ENCODE measurements at regions not wholly inside any gene's neighbourhood (a gene's known extent, or its start where the extent isn't known, plus 50 kb on each side); places are given as distances from the start of the nearest gene placed in this dataset.

DNA sequence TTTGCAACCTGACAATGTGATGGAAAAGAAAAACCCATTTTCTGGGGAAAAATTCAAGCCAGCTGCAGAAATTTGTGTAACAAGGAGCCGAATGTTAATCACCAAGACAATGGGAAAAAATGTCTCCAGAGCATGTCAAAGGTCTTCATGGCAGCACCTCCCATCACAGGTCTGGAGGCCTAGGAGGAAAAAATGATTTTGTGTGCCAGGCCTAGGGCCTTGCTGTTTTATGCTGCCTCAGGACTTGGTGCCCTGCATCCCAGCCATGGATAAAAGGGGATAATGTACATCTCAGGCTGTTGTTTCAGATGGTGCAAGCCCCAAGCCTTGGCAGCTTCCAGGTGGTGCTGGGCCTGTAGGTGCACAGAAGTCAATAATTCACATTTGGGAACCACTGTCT, 747.7 kb downstream of the C6orf118 start:
- intact Hi-C loops (cut with DNase I): no loop called here
- no peak for DNase-seq (ENCODE audit: missing footprints)
- ATAC-seq: no peak

DNA sequence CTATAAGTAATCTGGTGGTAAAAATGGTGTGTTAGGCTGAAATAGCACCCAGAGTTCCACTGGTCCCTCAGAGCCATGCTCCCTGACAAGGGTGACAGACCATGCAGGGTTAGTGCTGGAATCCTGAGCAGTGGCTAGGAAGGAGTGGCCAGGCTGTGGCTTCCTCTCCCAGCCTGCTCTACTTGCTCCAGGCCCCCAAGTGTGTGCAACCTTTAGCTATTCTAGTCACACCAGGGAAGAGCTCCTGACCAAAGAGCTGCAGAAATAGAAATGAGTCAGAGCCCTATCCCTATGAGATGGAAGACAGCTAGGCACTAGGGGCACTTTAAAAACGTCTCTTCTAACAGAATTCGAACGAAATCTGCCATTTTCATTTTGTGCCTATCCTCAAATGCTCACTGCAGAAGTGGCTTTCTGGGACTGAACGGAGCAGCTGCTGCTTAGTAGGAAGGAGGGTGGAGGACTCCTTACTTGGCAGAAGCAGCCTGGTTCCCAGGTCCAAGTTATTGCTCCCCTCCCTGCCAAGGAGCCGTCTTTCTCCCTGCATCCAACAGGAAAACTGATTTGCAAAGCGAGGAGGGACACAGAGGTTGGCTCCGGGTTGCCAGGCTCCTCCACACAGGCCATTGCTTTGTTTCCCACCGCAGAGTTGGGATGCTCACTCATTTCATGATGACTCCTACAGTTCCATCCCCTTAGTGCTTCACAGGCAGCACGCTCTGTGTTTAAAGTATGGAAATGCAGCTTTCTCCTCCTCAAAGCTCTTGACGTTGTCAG, 754.5 kb downstream of the C6orf118 start:
- intact Hi-C loops (cut with DNase I): loop anchor here (5.0 kb wide), 1 partner anchor 1708 kb away; no protein-coding TSS in a partner anchor
- DNase-seq (ENCODE audit: missing footprints) (no peak), ATAC-seq (peak; percentile 79)

DNA sequence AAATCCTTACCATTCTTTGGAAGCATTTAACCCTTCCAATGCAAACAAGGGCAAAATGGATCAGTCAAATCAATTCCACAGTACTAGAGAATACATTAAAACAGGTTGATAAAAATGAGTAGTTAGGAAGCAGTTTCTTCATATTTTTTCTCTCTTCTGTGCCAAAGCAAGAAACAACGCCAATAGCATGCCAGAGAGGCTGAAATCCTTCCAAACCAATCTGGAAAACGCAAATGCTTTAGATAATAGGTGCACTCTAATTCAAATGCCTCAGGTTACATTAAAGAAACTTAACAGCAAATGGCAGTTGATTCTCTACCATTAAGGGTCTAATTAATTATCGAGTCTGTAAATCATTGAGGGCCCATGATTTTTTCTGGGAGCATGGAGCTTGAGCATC, 755.2 kb downstream of the C6orf118 start:
- intact Hi-C loops (cut with DNase I): loop anchor here (5.0 kb wide), 1 partner anchor 1707 kb away; no protein-coding TSS in a partner anchor

DNA sequence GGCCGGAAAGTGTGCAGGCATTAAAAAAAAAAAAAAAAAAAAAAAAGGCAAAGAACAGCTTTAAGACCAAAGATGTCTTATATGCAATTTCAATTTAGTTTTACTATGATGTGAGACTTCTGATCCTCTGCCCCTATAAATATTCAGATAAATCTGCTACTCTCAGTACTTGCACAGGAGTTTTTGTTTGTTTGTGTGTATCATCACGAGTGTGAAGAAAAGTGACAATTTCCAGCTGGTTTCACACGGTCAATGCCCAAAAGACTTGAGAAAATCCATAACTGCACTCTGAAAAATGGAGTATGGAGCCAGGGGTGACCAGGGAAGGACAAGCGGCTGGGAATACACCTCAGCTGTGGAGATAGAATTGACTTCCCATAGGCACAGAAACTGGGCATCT, 757.7 kb downstream of the C6orf118 start:
- ATAC-seq (no peak), DNase-seq (ENCODE audit: missing footprints) (no peak)
- intact Hi-C loops (cut with DNase I): loop anchor here (5.0 kb wide), 1 partner anchor 1704 kb away; no protein-coding TSS in a partner anchor

More for the DNA sequence above, 755.2 kb downstream of the C6orf118 start:
- ATAC-seq (no peak), DNase-seq (ENCODE audit: missing footprints) (no peak)

DNA sequence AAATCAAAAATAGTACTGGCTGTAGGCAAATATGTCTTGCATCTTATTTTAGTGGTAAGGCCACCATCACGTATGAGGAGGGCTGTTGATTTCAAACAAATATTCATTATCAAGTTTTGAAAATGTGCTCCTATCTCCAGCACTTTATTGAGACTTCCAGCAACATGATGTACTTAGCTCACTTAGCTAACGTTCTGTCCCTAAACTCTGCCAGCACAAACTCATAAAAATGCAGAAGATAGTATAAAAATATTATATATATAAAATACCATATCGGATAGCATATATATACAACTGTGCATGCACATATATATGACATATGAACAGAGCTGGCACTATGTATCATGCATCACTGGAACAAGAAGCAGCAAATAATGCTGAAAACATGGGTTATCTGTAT, 762.3 kb downstream of the C6orf118 start:
- DNase-seq (ENCODE audit: missing footprints) (no peak), ATAC-seq (no peak)
- intact Hi-C loops (cut with DNase I): no loop called here

DNA sequence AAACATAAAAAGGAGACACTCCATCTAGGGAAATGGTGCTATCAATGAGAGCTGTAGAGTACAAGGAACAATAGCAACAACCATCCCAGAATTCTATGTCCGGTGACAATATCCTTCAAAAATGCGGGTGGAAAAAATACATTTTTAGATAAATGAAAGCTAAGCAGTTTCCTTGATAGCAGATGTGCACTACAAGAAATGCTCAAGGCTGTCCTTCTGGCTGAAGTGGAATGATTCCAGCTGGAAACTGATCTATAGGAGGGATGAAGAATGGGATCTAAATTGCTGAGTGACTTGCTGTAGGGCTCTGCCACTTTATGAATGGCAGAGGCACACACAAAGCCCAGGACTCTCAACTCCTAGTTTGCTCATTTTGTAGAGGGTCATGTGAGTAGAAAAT, 763.1 kb downstream of the C6orf118 start:
- intact Hi-C loops (cut with DNase I): no loop called here
- ATAC-seq (no peak), DNase-seq (ENCODE audit: missing footprints) (no peak)

DNA sequence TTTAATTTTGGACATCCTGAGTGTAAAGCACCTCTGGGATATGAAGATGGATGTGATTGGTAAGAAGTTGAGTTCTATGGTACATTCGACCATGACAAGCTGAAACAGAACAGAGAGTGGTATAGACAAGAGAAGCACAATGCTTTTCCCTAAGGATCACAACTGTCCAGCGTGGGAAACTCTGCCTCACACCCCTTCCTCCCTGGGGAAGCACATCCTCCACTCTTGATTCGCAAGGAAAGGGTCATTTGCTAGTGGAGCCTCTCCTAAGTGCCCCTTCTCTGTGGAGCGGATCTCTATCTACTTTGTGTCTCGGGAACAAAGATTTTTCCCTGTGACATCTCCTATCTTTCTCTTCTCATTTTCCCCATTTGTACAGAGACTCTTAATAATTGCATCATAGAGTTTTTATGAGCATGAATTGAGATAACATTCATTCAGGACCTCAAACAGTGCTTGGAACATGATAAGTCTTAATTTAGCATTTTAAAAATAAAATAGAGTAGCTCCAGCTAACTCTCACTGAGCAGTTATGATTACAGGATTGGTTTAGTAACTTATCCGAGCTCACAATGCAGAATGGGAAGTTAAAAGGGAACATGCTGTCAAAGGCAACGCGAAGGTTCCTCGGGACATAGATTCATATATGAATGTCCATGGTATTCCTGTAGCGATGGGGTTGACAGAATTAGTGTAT, 775.2 kb downstream of the C6orf118 start:
- intact Hi-C loops (cut with DNase I): no loop called here
- DNase-seq (ENCODE audit: missing footprints): no peak
- ATAC-seq: peak; percentile 31

DNA sequence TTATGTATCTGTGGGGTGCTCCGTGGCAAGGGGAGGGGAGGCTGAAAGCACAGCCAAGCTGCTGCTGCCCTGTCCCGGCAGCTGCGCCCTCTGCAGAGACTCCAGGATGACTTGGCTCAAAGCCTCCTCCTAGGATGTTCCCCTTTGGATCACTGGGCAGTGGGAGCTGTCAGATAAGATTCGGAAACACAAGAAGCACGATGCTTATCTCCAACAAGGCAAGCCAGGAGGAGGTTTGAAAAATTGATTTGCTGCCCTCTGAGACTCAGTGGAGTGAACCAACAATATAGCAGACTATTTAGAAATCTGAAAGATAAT, 776.4 kb downstream of the C6orf118 start:
- no peak for ATAC-seq
- intact Hi-C loops (cut with DNase I): no loop called here
- no peak for DNase-seq (ENCODE audit: missing footprints)

DNA sequence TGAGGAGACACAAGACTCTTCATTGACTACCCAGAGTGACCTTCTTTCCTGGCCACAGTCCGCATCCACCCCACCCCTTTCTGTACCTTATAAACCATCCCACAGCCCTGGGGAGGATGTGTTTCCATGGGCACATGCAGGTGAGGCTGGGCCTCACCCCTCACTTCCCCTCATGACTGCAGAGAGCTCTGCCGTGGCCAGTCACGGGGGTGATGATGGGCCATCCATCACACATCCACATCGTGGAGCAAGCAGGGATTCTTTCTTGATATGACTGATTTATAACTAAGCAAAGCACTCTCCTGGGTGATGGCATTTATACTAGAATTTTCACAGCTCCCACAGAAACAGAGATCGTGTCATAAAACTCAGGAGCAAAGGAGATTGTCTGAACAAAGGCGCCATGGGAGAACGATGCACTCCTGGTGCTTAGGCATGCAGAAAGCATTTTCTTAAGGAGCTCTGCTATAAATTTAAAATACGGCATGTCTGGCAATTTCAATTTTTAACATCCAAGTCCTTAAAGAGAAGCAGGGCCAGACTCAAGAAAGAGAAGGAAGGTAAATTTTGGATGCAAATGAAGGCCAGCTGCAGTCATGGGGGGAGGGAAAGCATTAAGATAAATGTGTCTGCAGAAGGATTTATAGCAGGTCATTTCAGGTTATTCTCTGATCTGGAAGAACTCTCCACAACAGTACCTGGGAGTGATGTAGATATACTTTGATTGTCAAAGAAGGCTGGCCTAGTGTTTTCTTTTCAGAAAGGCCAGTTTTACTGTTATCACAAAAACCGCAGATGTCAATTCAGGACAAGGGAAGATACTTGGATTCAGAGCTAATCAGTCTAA, 777.0 kb downstream of the C6orf118 start:
- no peak for ATAC-seq
- intact Hi-C loops (cut with DNase I): no loop called here
- DNase-seq (ENCODE audit: missing footprints): no peak

DNA sequence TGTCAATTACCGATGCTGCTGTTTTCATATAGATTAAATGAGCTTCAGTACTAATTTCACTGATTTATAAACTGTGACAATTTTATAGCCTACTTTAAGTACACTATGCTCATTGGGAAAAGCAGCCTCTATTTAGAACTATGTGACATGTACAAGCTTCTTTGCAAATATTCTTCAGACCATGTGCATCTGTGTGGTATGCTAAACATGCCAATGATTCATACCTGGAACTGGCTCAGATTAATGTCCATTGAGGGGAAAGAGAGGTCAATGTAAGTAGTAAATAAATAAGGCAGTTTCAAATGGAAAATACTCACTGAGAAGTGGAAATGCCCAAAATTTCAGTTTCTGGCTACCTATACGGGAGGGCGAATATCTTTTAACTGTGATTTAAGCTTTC, 777.7 kb downstream of the C6orf118 start:
- ATAC-seq (no peak), DNase-seq (ENCODE audit: missing footprints) (no peak)
- intact Hi-C loops (cut with DNase I): no loop called here

DNA sequence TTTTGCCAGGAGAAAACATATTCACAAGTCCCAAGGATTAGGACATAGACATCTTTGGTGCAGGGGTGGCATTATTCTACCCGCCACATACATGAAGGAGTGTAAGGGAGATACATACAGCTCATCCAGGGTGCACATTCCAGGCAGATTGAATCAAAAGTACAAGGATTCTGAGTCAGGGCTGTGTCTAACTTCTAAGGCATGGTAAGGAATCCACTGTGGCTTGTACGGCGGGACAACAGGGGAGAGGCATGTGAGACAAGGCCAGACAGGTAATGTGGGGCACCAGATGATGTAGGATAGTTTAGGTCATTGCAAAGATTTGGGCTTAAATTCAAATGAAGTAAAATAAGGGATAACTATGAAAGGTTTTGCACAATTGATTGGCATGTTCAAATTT, 780.9 kb downstream of the C6orf118 start:
- intact Hi-C loops (cut with DNase I): no loop called here
- DNase-seq (ENCODE audit: missing footprints) (no peak), ATAC-seq (no peak)

DNA sequence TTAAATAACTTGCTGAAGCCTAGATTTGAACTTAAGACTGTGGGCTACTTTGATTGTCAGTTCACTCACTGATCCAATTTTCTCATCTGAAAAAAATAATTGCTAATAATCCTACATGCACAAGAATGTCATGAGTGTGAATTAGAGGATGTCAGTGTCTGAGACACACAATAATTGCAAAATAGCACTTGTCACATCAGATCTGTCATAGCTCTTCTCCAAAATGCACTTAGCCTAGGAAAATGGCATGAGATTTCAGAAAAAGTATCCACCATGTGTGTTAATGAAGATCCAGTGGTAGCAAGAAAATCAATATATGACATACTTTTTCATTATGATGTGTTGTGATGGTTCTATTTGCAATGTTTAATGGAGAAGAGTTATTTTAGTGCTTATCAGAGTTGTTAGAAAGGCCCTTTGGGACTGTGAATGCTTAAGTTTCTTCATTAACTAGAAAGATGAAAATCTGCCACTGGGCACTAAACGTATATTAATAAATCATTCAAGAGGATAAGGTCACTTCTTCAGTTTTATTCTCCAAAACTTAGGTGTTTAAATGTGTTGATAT, 786.2 kb downstream of the C6orf118 start:
- DNase-seq (ENCODE audit: missing footprints): no peak
- ATAC-seq: no peak
- intact Hi-C loops (cut with DNase I): no loop called here

DNA sequence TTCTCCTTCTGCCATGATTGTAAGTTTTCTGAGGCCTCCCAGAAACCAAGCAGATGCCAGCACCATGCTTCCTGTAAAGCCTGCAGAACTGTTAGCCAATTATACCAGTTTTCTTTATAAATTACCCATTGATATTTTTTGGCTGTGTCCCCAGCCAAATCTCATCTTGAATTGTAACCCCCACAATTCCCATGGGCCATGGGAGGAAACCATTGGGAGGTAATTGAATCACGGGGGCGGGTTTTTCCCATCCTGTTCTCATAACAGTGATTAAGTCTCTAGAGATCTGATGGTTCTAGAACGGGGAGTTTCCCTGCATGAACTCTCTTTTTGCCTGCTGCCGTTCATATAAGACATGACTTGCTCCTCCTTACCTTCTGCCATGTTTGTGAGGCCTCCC, 788.5 kb downstream of the C6orf118 start:
- intact Hi-C loops (cut with DNase I): no loop called here
- DNase-seq (ENCODE audit: missing footprints): no peak
- ATAC-seq: no peak

DNA sequence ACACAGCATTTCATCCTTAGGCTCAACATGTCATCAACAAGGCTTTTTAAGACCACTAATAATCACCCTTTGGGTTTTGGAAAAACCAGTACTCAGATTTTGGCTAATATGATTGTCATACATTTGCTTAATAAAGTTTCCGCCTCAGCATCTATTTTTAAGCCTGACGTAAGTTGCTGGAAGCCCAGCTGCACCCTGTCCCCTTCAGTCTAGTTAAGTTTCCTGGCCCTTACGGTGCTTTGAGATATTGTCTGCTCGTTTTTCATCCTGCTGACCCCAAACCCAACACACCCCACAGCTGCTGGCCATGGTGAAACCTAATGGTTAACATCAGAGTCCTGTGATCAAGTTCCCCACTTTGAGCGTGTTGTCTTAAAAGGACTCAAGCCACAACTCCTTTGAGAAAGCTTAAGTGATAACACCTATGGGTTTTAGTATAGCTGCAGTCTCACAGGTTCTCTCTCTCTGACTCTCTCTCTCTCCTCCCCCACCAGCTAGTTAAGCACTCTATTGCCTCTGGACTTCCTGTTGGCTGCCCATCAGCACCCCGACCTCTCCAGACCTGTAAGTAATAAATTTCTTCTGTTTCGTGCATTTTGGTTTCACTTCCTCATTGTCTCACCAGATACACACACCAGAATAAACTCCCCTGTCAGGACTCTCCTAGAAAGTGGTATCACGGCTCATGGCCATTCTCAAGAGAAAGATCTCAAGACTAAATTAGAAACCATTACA, 802.0 kb downstream of the C6orf118 start:
- DNase-seq (ENCODE audit: missing footprints) (no peak), ATAC-seq (no peak)
- intact Hi-C loops (cut with DNase I): no loop called here

DNA sequence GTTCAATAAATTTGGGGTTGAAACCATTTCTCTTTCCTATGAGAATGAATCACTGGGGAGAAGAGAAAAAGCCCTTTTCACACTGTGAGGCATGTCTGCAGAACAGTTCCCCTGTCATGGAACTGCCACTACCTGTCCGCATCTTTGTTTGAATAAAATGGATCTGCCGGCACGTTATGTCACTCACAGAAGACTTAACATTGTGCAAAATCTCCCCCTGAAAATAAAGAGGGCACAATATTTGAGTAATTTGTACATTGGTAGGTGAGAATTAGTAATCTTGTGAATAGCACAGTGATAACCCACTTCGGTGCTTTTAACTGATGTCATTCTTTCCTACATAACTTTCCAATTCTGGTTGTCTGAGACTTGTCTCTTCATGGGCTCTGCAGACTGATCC, 804.0 kb downstream of the C6orf118 start:
- DNase-seq (ENCODE audit: missing footprints) (no peak), ATAC-seq (no peak)
- intact Hi-C loops (cut with DNase I): no loop called here

DNA sequence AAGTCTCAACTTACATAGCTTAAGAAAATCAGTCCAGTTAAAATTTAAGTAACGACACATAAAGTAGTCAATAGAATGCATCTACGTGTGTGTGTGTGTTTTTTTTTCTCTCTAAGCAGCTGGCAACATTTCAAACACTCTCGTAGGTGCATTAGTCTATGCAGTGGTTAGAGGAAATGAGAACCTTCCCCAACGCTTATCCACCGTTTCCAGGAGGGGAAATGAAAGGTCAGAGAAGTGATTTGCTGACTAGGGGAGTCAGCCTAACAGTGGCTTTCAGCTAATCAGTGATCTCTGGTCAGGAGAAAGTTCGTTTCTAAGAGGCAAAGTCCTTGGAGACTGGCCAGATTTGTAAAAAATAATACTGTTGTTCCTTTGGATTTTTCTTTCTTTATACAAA, 806.6 kb downstream of the C6orf118 start:
- no peak for ATAC-seq
- intact Hi-C loops (cut with DNase I): no loop called here
- no peak for DNase-seq (ENCODE audit: missing footprints)

DNA sequence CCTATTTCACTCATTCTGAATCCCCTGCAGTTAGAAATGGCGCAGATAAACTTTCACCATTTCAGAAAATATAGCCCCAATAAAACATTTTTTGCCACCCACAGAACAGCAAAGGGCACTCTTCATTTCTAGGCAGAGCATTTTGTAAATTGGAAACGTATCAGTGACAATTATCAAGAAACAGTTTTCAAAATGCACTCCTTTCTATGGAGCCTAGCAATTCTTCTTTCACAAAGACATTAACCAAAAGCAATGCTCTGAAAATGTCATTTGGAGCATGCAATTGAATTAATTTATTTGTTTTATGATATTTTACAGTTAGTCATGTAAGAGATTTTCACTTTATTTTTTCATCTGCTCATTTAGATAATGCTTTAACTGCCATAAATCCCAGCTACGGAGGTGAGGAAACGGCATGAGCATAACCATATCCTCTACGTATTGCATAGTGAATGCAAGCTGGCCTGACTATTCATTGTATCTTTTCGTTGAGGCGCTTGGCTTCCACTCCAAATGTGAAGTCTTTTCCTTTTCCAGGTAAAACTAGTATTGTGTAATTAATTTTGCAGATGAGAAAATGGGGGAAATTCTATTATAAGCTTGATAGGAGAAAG, 813.4 kb downstream of the C6orf118 start:
- intact Hi-C loops (cut with DNase I): no loop called here
- no peak for DNase-seq (ENCODE audit: missing footprints)
- ATAC-seq: no peak

DNA sequence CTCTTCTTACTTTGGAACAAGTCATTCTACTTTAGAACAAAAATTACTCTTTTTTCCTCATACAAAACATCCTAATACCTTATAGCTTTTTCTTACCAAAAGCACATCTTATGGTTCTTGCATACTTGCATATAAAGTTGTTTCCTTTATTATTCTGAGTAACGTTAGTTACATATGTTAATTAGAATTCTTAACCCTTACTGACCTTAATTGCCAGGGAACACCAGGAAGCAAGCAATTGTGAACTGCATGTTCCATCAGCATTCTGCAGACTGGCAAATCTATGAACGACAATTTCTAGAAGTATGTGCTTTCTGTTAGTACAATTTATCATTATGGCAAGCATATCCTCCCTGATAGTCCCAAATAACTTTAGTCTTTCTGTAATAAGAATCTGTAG, 831.0 kb downstream of the C6orf118 start:
- ATAC-seq (no peak), DNase-seq (ENCODE audit: missing footprints) (no peak)
- intact Hi-C loops (cut with DNase I): no loop called here
